DND-41 (cell line): ENCODE measurements at regions not wholly inside any gene's neighbourhood (a gene's known extent, or its start where the extent isn't known, plus 50 kb on each side); places are given as distances from the start of the nearest gene placed in this dataset.

Experiments used
- EZH2 ChIP-seq: IDR thresholded peaks from 3 replicates; pipeline ENCODE4 v1.6.1; 2012; ENCODE audit warnings: borderline replicate concordance, low read depth, mild to moderate bottlenecking, moderate library complexity, low read length, inconsistent platforms; ENCODE audit not compliant: severe bottlenecking
- TF ChIP-seq, protein P1 (sequence below): IDR thresholded peaks from 2 replicates; pipeline ENCODE4 v1.5.1; 2012; ENCODE audit warnings: borderline replicate concordance, low read length, moderate library complexity, mild to moderate bottlenecking; ENCODE audit not compliant: poor library complexity, severe bottlenecking; ENCODE audit errors: extremely low read depth

DNA sequence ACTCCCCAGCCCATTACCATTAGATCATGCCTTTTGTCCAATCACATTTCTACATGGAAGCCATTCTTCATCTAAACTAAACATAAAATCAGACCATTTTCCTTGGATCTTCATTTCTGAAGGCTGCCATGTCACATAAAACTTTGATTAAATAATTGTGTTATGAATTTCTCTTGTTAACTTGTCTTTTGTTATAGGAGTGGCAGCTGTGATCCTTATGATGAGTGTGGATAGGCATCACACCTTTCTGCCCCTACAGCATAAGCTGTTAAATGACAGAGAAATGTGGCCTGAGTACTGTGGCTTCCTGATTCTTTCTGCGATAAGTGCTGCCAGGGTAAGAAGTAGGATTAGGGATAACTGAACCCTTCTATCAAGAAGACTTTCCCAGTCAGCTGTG is 247.1 kb upstream of the MOCS1 start:
- TF ChIP-seq, protein P1, sequence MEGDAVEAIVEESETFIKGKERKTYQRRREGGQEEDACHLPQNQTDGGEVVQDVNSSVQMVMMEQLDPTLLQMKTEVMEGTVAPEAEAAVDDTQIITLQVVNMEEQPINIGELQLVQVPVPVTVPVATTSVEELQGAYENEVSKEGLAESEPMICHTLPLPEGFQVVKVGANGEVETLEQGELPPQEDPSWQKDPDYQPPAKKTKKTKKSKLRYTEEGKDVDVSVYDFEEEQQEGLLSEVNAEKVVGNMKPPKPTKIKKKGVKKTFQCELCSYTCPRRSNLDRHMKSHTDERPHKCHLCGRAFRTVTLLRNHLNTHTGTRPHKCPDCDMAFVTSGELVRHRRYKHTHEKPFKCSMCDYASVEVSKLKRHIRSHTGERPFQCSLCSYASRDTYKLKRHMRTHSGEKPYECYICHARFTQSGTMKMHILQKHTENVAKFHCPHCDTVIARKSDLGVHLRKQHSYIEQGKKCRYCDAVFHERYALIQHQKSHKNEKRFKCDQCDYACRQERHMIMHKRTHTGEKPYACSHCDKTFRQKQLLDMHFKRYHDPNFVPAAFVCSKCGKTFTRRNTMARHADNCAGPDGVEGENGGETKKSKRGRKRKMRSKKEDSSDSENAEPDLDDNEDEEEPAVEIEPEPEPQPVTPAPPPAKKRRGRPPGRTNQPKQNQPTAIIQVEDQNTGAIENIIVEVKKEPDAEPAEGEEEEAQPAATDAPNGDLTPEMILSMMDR, result no peak
- no peak for TF ChIP-seq EZH2
